ENCODE measurements at regions not wholly inside any gene's neighbourhood (a gene's known extent, or its start where the extent isn't known, plus 50 kb on each side); places are given as distances from the start of the nearest gene placed in this dataset.

DNA sequence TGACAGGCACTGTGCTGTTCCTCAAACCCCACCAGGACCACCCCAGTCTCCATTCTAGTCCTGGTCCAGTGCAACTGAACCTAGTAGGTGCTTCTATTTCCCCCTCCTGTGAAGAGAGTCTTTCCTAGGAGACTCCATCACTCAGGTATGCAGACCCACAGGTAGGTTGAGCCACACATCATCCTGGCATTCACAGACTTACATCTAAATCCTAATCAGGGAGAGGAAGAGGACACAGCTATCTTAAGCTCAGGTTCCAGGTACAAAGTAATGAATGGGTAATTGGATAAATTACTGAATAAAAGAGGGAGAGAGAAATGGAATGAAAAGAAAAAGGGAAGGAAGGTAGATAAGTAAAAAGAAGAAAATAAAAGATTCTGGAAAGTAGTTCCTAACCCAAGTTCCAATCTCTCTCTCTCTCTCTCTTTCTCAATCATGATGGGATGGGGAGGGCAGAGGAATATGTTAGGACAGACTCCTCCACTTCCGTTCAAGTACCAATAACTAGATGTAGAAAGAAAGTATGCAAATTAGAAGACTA lies 139.8 kb upstream of the NAMPT start:
- Mint-ChIP-seq H3K4me3 (ENCODE audit: unreplicated experiment) (no peak overlapping the region), H3K27ac (ENCODE audit: unreplicated experiment) (peak overlapping the region; percentile 86)
- TF ChIP-seq, protein P1, sequence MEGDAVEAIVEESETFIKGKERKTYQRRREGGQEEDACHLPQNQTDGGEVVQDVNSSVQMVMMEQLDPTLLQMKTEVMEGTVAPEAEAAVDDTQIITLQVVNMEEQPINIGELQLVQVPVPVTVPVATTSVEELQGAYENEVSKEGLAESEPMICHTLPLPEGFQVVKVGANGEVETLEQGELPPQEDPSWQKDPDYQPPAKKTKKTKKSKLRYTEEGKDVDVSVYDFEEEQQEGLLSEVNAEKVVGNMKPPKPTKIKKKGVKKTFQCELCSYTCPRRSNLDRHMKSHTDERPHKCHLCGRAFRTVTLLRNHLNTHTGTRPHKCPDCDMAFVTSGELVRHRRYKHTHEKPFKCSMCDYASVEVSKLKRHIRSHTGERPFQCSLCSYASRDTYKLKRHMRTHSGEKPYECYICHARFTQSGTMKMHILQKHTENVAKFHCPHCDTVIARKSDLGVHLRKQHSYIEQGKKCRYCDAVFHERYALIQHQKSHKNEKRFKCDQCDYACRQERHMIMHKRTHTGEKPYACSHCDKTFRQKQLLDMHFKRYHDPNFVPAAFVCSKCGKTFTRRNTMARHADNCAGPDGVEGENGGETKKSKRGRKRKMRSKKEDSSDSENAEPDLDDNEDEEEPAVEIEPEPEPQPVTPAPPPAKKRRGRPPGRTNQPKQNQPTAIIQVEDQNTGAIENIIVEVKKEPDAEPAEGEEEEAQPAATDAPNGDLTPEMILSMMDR (IDR thresholded peaks at IDR 0.05) = no peak

DNA sequence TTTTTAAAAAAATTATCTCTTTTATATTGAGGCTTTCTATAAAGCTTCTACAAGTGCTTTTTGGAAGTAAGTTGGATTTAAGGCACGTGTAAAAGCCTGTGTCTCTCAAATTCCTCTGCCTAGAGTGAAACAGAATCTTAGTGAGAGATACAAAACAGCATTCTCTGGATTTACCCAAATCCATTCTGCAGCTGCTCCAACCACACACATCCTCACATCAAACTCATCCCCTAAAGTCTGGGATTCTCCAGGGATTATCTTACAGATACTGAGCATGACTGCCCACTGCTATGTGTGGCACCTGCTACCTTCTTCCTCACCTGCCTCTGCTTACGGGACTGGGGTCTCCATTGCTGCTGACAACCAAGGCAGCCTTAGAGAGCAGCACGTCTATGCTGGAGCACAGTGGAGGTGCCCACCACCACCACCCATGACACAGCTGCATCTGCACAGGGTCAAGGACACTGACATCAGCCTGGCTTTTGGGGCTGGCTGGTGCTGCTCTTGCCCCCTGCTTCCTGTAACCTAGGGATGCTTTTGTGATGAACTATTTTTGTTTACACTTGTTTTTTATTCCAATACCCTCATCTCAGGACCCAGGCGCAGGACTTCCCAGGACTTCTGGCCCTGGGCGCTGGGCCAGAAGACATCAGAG lies 139.2 kb upstream of the NAMPT start:
- Mint-ChIP-seq H3K36me3 (ENCODE audit: low read depth) (no peaks in the 10 kb centered on the region), H3K9me3 (ENCODE audit: low read depth) (no peaks in the 10 kb centered on the region), H3K4me3 (ENCODE audit: unreplicated experiment) (no peak overlapping the region)

More for the DNA sequence above, 139.8 kb upstream of the NAMPT start:
- H3K4me1 Mint-ChIP-seq (ENCODE audit: low read depth) = peaks cover 24% of the 10 kb centered on the region
- peaks cover 3% of the 10 kb centered on the region for H3K27me3 Mint-ChIP-seq (ENCODE audit: low read depth)
- no peak for DNase-seq (ENCODE audit: low spot score)
- no peaks in the 10 kb centered on the region for H3K9me3 Mint-ChIP-seq (ENCODE audit: low read depth)
- no peaks in the 10 kb centered on the region for H3K36me3 Mint-ChIP-seq (ENCODE audit: low read depth)

DNA sequence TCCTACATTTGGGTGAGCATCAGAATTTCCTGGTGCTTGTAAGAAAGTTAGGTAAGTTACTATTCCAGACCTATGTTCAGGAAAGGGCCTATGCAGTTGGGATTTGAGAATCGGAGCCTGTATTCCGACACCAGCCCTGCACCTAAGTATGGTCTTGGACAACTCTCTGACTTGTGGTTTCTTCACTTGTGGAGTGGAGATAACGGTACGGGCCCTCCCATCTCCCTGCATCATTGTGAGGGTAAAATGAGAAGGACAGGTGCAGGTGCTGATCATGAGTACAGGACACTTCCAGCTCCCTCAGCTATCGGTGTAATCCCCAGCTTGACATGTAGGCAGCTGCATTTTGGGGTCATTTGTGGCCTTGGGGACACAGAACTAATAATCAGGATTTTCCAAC lies 138.3 kb upstream of the NAMPT start:
- Mint-ChIP-seq H3K4me3 (ENCODE audit: unreplicated experiment) (no peak overlapping the region), H3K4me1 (ENCODE audit: low read depth) (peaks cover 24% of the 10 kb centered on the region), H3K9me3 (ENCODE audit: low read depth) (no peaks in the 10 kb centered on the region), H3K27ac (ENCODE audit: unreplicated experiment) (no peak overlapping the region), H3K36me3 (ENCODE audit: low read depth) (no peaks in the 10 kb centered on the region), H3K27me3 (ENCODE audit: low read depth) (peaks cover 6% of the 10 kb centered on the region)
- no peak for DNase-seq (ENCODE audit: low spot score)
- TF ChIP-seq, protein P1 (IDR thresholded peaks at IDR 0.05) = no peak

More for the DNA sequence above, 139.2 kb upstream of the NAMPT start:
- peaks cover 24% of the 10 kb centered on the region for H3K4me1 Mint-ChIP-seq (ENCODE audit: low read depth)
- peaks cover 6% of the 10 kb centered on the region for H3K27me3 Mint-ChIP-seq (ENCODE audit: low read depth)
- no peak for DNase-seq (ENCODE audit: low spot score)
- no peak overlapping the region for H3K27ac Mint-ChIP-seq (ENCODE audit: unreplicated experiment)
- TF ChIP-seq, protein P1 (IDR thresholded peaks at IDR 0.05) = no peak

DNA sequence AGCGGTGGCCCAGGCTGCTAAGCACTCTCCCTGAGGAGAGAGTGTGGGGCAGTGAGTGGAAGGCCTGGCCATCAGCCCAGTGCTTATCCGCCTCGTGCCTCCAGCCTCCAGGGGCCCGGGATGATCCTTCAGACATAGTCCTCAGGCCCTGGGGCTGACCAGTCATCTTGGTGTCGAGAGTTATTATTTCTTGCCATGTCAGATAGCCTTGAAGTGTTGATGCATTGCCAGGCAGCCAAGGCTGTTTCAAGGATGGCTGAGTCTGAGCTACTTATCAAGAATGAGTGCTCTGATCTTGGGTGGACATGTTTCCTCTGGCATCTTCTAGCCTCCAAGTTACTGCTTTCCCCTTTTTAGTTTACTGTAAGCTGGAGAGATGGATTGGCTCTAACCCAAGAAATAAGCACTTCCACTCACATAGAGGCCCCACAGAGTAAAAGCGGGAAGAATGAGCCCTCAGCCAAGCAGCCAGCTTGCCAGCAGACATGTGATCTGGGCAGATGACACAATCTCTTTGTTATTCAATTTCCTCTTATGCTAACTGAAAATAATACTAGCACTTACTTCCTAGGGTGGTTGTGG lies 136.5 kb upstream of the NAMPT start:
- Mint-ChIP-seq H3K27ac (ENCODE audit: unreplicated experiment) (peak overlapping the region; percentile 74), H3K4me3 (ENCODE audit: unreplicated experiment) (no peak overlapping the region), H3K9me3 (ENCODE audit: low read depth) (peaks cover 8% of the 10 kb centered on the region), H3K36me3 (ENCODE audit: low read depth) (peaks cover 1% of the 10 kb centered on the region), H3K4me1 (ENCODE audit: low read depth) (peaks cover 24% of the 10 kb centered on the region), H3K27me3 (ENCODE audit: low read depth) (peaks cover 3% of the 10 kb centered on the region)
- TF ChIP-seq, protein P1 (IDR thresholded peaks at IDR 0.05) = no peak
- no peak for DNase-seq (ENCODE audit: low spot score)

DNA sequence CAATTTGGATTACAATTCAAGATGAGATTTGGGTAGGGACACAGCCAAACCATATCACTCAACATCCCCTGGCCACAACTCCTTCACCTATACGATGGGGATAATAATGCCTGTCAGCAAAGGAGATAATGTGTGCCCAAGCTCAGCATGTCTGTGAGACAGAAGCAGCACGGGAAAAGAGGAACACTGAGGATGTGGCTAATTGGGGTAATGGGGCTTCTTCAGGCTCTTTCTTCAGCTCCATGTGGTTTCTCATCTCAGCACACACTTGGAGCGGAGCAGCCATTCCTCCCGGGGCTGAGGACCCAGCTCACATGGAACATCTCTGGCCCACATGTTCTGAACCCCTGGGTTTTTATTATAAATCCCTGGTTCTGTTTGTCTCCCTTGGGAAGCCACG lies 136.0 kb upstream of the NAMPT start:
- H3K27ac Mint-ChIP-seq (ENCODE audit: unreplicated experiment) = no peak overlapping the region
- TF ChIP-seq, protein P1 (IDR thresholded peaks at IDR 0.05) = no peak

More for the DNA sequence above, 136.0 kb upstream of the NAMPT start:
- no peak for DNase-seq (ENCODE audit: low spot score)
- H3K27me3 Mint-ChIP-seq (ENCODE audit: low read depth) = peaks cover 3% of the 10 kb centered on the region
- H3K9me3 Mint-ChIP-seq (ENCODE audit: low read depth) = peaks cover 10% of the 10 kb centered on the region
- H3K4me1 Mint-ChIP-seq (ENCODE audit: low read depth) = peaks cover 24% of the 10 kb centered on the region
- no peak overlapping the region for H3K4me3 Mint-ChIP-seq (ENCODE audit: unreplicated experiment)
- H3K36me3 Mint-ChIP-seq (ENCODE audit: low read depth) = peaks cover 1% of the 10 kb centered on the region
